Mesothelial cell of epicardium (in vitro differentiated cells): ENCODE measurements at regions not wholly inside any gene's neighbourhood (a gene's known extent, or its start where the extent isn't known, plus 50 kb on each side); places are given as distances from the start of the nearest gene placed in this dataset.
A peak's percentile ranks its signal among the peaks of the same experiment; 100 is the strongest.

Experiments used
- DNase-seq, 2 experiments: peaks; one replicate each; pipeline ENCODE4 v3.0.0; 2021; ENCODE audit warnings: low spot score in 2 of 2; ENCODE audit not compliant: unreplicated experiment in 2 of 2
- H3K27ac Mint-ChIP-seq: 2 replicates; pipeline ENCODE4 v1.8.0; 2021; ENCODE audit warnings: mixed read lengths
- H3K27me3 Mint-ChIP-seq: 2 replicates; pipeline ENCODE4 v1.8.0; 2021; ENCODE audit warnings: low read depth, mixed read lengths
- H3K36me3 Mint-ChIP-seq: 2 replicates; pipeline ENCODE4 v1.8.0; 2021; ENCODE audit warnings: mixed read lengths
- H3K4me1 Mint-ChIP-seq: 2 replicates; pipeline ENCODE4 v1.8.0; 2021; ENCODE audit warnings: mixed read lengths
- H3K4me3 Mint-ChIP-seq: 2 replicates; pipeline ENCODE4 v1.8.0; 2021; ENCODE audit warnings: mild to moderate bottlenecking, moderate library complexity, mixed read lengths
- H3K9me3 Mint-ChIP-seq: 2 replicates; pipeline ENCODE4 v1.8.0; 2021; ENCODE audit warnings: mixed read lengths
- CTCF ChIP-seq: fragments of 200-600 bp; sonication (generic); IDR thresholded peaks from one replicate; pipeline ENCODE4 v1.5.0; 2021; ENCODE audit warnings: antibody characterized with exemption; ENCODE audit not compliant: unreplicated experiment

GRCh38 chr13:97797553-97797952 lies 155.9 kb upstream of the IPO5 start:
- no peak for DNase-seq
- no peak overlapping the region for H3K27ac Mint-ChIP-seq
- H3K36me3 Mint-ChIP-seq = peaks cover 3% of the 10 kb centered on the region
- no peaks in the 10 kb centered on the region for H3K4me1 Mint-ChIP-seq
- H3K9me3 Mint-ChIP-seq = peaks cover 36% of the 10 kb centered on the region
- no peaks in the 10 kb centered on the region for H3K27me3 Mint-ChIP-seq
- no peak overlapping the region for H3K4me3 Mint-ChIP-seq
- TF ChIP-seq CTCF = no peak

- no peak for TF ChIP-seq CTCF
- Mint-ChIP-seq H3K9me3 (peaks cover 29% of the 10 kb centered on the region), H3K4me1 (no peaks in the 10 kb centered on the region), H3K36me3 (peaks cover 3% of the 10 kb centered on the region), H3K27me3 (no peaks in the 10 kb centered on the region), H3K27ac (no peak overlapping the region), H3K4me3 (no peak overlapping the region)
- no peak for DNase-seq
Observed at GRCh38 chr13:97798171-97798821, 155.2 kb upstream of the IPO5 start.

GRCh38 chr13:97798836-97799235 lies 154.6 kb upstream of the IPO5 start:
- H3K27ac Mint-ChIP-seq = no peak overlapping the region
- TF ChIP-seq CTCF = no peak
- H3K36me3 Mint-ChIP-seq = peaks cover 3% of the 10 kb centered on the region
- DNase-seq = no peak
- peaks cover 29% of the 10 kb centered on the region for H3K9me3 Mint-ChIP-seq
- peaks cover 2% of the 10 kb centered on the region for H3K27me3 Mint-ChIP-seq
- H3K4me1 Mint-ChIP-seq = no peaks in the 10 kb centered on the region
- H3K4me3 Mint-ChIP-seq = no peak overlapping the region

GRCh38 chr13:97802213-97802612 lies 151.3 kb upstream of the IPO5 start:
- peaks cover 5% of the 10 kb centered on the region for H3K27me3 Mint-ChIP-seq
- H3K36me3 Mint-ChIP-seq = no peaks in the 10 kb centered on the region
- no peak overlapping the region for H3K27ac Mint-ChIP-seq
- no peak overlapping the region for H3K4me3 Mint-ChIP-seq
- DNase-seq = no peak
- no peaks in the 10 kb centered on the region for H3K4me1 Mint-ChIP-seq
- peaks cover 8% of the 10 kb centered on the region for H3K9me3 Mint-ChIP-seq
- no peak for TF ChIP-seq CTCF

- no peak overlapping the region for H3K27ac Mint-ChIP-seq
- no peaks in the 10 kb centered on the region for H3K36me3 Mint-ChIP-seq
- H3K4me3 Mint-ChIP-seq = no peak overlapping the region
- DNase-seq = no peak
- peaks cover 18% of the 10 kb centered on the region for H3K9me3 Mint-ChIP-seq
- H3K27me3 Mint-ChIP-seq = peaks cover 35% of the 10 kb centered on the region
- peaks cover 2% of the 10 kb centered on the region for H3K4me1 Mint-ChIP-seq
- no peak for TF ChIP-seq CTCF
Observed at GRCh38 chr13:97809576-97809975, 143.9 kb upstream of the IPO5 start.

GRCh38 chr13:97810152-97810551 lies 143.3 kb upstream of the IPO5 start:
- H3K27me3 Mint-ChIP-seq = peaks cover 36% of the 10 kb centered on the region
- DNase-seq = no peak
- no peaks in the 10 kb centered on the region for H3K36me3 Mint-ChIP-seq
- peaks cover 18% of the 10 kb centered on the region for H3K9me3 Mint-ChIP-seq
- H3K27ac Mint-ChIP-seq = no peak overlapping the region
- peaks cover 2% of the 10 kb centered on the region for H3K4me1 Mint-ChIP-seq
- peak; percentile 43 for TF ChIP-seq CTCF
- no peak overlapping the region for H3K4me3 Mint-ChIP-seq
